Posterior cingulate gyrus (tissue), 11 donors: ENCODE measurements at regions not wholly inside any gene's neighbourhood (a gene's known extent, or its start where the extent isn't known, plus 50 kb on each side); places are given as distances from the start of the nearest gene placed in this dataset.

Experiments
- DNase-seq, 10 donors: peaks; one replicate each; pipeline versions ENCODE4 v3.0.0 to v3.0.0-alpha.2; 2020 to 2021; ENCODE audit warnings: mixed read lengths in 3 of 10
- intact Hi-C: fragments of 100-400 bp; cut with DNase I; formaldehyde crosslinking; loops from one replicate; pipeline ENCODE4 v1.15.1; 2023

DNA sequence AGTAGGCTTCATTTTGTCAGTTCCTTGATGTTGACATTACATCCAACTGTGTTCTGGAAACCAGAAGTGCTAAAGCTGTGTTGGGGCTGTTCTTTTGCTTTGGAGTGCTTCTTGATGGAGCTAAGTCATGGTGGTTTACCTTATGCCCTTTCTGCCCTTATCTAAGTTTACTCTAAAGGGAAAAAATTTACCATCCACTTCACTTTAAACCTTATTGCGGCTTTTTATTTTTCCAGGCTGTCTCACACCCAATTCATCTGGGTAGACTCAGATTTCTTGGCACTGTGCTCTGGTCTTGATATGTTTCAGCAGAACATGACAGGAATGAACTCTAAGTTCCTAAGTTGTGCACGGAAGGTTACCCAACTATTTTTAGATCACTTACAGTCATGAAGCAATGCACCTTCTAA, 104.7 kb upstream of the TTC29 start:
- DNase-seq: no peak
- intact Hi-C loops: no loop called here

DNA sequence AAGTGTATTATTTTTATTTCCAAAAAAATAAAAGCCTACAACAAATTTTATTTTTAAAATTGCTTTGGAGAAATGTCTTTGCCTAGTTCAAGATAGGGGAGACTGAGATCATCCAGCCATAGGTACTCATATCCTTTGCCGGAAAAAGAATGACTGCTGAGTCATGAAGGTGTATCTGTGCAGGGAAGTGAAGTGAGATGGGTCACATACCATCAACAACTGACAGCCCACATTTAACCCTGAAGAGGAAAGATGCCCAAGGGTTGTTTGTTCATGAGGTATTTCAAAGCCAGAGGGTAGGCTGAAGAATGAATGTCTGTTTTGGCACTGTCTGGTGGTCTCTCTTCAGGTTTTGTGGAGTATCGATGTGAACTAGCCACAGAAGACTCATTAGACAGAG, 106.7 kb upstream of the TTC29 start:
- no peak for DNase-seq
- intact Hi-C loops: no loop called here

GRCh38 chr4:147054228-147054872, 108.7 kb upstream of the TTC29 start:
- intact Hi-C loops: no loop called here
- DNase-seq: no peak

GRCh38 chr4:147056940-147057610, 111.4 kb upstream of the TTC29 start:
- intact Hi-C loops: no loop called here
- no peak for DNase-seq

DNA sequence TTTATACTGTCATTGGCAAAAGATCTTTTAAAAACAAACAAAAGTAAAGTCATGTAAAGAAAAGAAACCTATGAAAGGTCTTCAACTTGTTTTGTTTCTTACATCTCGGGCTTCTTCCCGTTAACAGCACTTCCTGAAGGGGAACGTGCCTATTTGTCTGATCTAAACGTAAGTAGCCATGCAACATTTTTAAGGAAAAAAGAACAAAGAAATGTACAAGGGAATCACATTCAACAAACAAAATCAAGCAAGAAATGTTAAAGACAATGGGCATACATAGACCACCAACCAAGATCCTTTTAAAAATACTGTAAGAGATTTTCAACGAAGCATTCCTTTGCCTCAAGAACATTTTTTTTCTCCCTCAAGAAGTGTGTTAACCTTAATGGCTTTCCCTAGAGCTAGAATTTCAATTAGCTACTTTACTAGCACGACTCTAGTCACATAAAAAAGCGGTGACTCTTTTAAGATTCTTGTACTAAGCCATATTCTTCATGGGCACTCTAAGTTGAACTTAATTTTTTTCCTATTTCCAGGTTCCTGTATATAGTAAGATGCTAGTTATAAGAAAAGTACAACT, 112.0 kb upstream of the TTC29 start:
- DNase-seq: no peak

GRCh38 chr4:147059064-147059731, 113.5 kb upstream of the TTC29 start:
- intact Hi-C loops: no loop called here
- DNase-seq: no peak

More for the DNA sequence above, 112.0 kb upstream of the TTC29 start:
- intact Hi-C loops: no loop called here

GRCh38 chr4:147060151-147060931, 114.7 kb upstream of the TTC29 start:
- DNase-seq: no peak
- intact Hi-C loops: no loop called here

DNA sequence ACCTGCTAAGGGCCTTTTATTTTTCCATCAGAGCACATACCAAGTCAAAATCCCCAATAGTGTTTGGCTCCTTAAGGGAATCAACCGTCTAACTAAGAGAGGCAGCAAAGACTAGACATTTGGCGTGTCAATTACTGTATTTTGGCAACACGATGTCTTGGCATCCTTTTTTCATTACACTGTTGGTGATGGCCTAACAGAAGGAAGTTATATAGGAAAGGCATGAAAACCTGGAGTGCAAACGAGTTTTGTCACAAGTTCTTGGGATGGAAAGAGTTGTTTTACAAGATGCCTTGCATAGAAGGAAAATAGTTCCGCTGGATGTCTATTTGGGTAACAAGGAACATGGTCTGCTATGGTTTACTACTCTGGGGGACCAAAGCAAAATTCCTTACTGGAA, 119.2 kb upstream of the TTC29 start:
- intact Hi-C loops: no loop called here
- DNase-seq: no peak

DNA sequence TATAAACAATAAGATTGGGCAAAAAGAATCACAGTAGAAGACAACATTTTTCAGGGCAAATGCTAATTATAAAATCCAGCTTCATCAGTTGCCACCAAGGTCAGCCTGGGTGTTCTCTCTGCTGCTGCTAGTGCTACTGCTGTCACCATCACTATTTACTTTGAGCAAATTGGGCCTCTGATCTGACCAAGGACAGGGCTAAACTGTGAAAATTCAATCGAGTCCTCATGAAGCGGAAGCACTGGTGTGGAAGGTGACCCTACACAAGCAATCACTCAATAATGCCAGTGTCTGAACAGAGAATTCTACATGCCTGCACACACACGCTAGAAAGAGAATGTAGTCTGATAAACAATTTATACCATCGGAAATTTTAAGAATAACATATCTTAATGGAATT, 122.9 kb upstream of the TTC29 start:
- no peak for DNase-seq
- intact Hi-C loops: no loop called here

- intact Hi-C loops: no loop called here
- no peak for DNase-seq
Observed at GRCh38 chr4:147071209-147071740, 125.6 kb upstream of the TTC29 start.

- no peak for DNase-seq
- intact Hi-C loops: no loop called here
Observed at GRCh38 chr4:147076179-147076578, 130.5 kb upstream of the TTC29 start.

DNA sequence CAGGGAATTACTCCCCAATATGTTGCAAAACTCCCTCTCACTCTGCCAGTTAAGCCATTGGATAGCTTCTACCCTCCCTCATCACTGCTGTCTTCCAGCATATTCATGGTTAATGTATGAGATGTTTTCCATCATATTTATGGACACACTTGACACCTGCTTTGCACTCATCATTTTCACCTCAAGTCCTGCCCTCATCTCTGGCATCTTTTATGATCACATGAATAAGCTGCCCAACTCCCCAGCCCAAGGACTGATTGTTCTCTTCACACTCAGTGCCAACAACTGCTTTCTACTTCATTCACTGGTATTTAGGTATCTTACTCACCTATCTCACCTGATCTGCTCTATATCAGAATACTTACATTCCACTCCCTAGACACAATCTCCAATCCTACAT, 131.1 kb upstream of the TTC29 start:
- intact Hi-C loops: no loop called here
- DNase-seq: no peak

- no peak for DNase-seq
- intact Hi-C loops: no loop called here
Observed at GRCh38 chr4:147078362-147078761, 132.7 kb upstream of the TTC29 start.

GRCh38 chr4:147078875-147079658, 133.4 kb upstream of the TTC29 start:
- intact Hi-C loops: no loop called here
- DNase-seq: peak in 2 of 10 donors; percentile 17 to 64

GRCh38 chr4:147084861-147085260, 139.2 kb upstream of the TTC29 start:
- intact Hi-C loops: no loop called here
- no peak for DNase-seq

DNA sequence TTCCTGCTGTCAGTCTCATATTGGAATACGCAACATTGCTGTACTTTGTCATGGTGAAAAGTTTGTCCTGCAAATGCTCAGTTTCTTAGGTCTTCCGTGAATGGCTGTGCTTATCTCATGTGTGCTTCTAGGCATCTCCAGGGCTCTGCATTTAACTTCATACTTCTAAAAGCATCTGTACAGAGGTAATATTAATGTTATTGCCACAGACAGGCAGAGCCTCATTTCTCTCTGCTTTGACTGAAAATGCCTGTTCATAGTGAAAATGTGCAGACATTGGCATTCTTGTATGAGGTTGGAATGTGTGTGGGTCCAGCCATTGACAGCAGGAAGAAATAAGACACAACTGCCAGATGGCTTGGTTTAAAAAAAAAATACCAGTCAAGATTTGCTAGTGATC, 140.1 kb upstream of the TTC29 start:
- DNase-seq: no peak
- intact Hi-C loops: no loop called here

DNA sequence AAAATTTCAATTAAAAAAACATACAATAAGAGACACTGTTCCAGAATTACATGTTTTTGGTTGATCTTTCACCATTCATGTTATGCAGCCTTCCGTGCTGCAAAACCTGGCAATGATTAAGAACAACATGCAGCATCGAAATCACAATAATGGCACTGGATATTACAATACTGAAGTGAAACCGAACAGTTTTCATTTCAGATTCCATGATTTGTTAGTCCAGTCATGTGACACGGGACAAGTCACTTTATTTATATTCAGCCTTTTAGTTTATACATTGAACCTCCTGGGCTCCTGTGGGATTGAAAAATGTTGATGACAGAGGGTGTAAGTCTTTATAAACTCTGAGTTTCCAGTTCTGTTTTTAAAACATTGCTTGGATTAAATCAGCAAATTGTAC, 142.5 kb upstream of the TTC29 start:
- intact Hi-C loops: no loop called here
- DNase-seq: no peak

GRCh38 chr4:147090486-147090885, 144.8 kb upstream of the TTC29 start:
- intact Hi-C loops: no loop called here
- no peak for DNase-seq

DNA sequence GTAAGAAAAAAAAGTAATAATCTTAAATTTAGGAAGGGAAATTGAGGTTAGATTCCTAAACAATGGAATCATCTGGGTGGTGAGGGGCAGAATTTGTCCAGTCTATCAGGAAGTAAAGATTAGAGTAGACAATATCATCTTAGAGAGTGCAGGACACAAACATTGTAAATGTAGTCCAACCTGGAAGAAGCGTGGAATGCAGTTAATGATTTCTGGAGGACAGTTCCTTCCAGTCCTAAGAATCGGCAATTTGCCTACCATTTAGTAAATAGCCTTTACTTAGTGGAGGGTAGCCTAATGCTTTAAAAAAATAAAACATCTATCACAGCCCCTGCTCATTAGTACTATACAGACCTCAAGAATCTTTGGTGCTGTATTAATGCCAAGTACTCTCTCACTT, 147.5 kb upstream of the TTC29 start:
- intact Hi-C loops: no loop called here
- DNase-seq: no peak

GRCh38 chr4:147094238-147094637, 148.6 kb upstream of the TTC29 start:
- no peak for DNase-seq
- intact Hi-C loops: no loop called here
